Gastrocnemius medialis (tissue), 4 donors: ENCODE measurements at regions not wholly inside any gene's neighbourhood (a gene's known extent, or its start where the extent isn't known, plus 50 kb on each side); places are given as distances from the start of the nearest gene placed in this dataset.

Experiments used
- ATAC-seq, 2 donors: fragments of 150-250 bp; one replicate each; pipeline ENCODE4 v1.9.1; 2016
- DNase-seq, 2 donors: peaks; one replicate each; pipeline ENCODE4 v3.0.0-alpha.2; 2019
- H3K27ac ChIP-seq, 4 donors: fragments of 200-600 bp; sonication (generic); 1 replicate in 1 of 4; 2 replicates in 3 of 4; pipeline ENCODE4 v1.5.1; 2016 to 2018; ENCODE audit warnings: mild to moderate bottlenecking in 2 of 4, moderate library complexity in 1 of 4
- H3K27me3 ChIP-seq, 3 donors: fragments of 200-600 bp; sonication (generic) in 2 of 3; 1 replicate in 1 of 3; 2 replicates in 2 of 3; pipeline versions ENCODE4 v1.5.1 to v1.6.0; 2016 to 2019; ENCODE audit warnings: mild to moderate bottlenecking in 1 of 3, moderate library complexity in 1 of 3
- H3K36me3 ChIP-seq, 2 donors: fragments of 200-600 bp; sonication (generic) in 1 of 2; one replicate each; pipeline ENCODE4 v1.5.1; 2017 to 2018
- H3K4me1 ChIP-seq, 2 donors: fragments of 200-600 bp; sonication (generic) in 1 of 2; one replicate each; pipeline ENCODE4 v1.5.1; 2016 to 2017; ENCODE audit warnings: mild to moderate bottlenecking in 2 of 2
- H3K4me3 ChIP-seq, 4 donors: fragments of 200-600 bp; sonication (generic) in 3 of 4; 1 replicate in 1 of 4; 2 replicates in 3 of 4; pipeline ENCODE4 v1.5.1; 2016 to 2019; ENCODE audit warnings: mild to moderate bottlenecking in 2 of 4
- H3K9me3 ChIP-seq, 3 donors: fragments of 200-600 bp; sonication (generic) in 2 of 3; 1 replicate in 1 of 3; 2 replicates in 2 of 3; pipeline ENCODE4 v1.5.1; 2016 to 2019
- CTCF ChIP-seq, 5 experiments: fragments of 450-650 bp in 3 of 5; fragments of 200-600 bp in 2 of 5; sonication (generic) in 2 of 5; IDR thresholded peaks in 4 of 5; conservative IDR thresholded peaks in 1 of 5; 1 replicate in 4 of 5; 2 replicates in 1 of 5; pipeline ENCODE4 v1.5.1; 2016 to 2019; ENCODE audit warnings: antibody characterized with exemption in 5 of 5, mild to moderate bottlenecking in 3 of 5, moderate library complexity in 3 of 5
- POLR2A ChIP-seq, 2 donors: fragments of 450-650 bp; IDR thresholded peaks; one replicate each; pipeline ENCODE4 v1.6.1; 2017; ENCODE audit warnings: antibody characterized with exemption in 2 of 2, mild to moderate bottlenecking in 2 of 2, moderate library complexity in 2 of 2
- in situ Hi-C, 4 donors: fragments of 200-750 bp; cut with MboI; loops; one replicate each; pipeline versions ENCODE4 v1.15.0 to v1.8.0; 2017; ENCODE audit warnings: low sequenced_read_pairs in 4 of 4
- intact Hi-C: fragments of 100-400 bp; cut with DNase I; formaldehyde crosslinking; loops from one replicate; pipeline ENCODE4 v1.15.1; 2023; ENCODE audit warnings: low total_unique reads

GRCh38 chr13:76198568-76199163 is 562.5 kb downstream of the LMO7 start:
- Histone ChIP-seq H3K4me1 (no peaks in the 10 kb centered on the region), H3K4me3 (no peak overlapping the region), H3K27ac (no peak overlapping the region), H3K9me3 (no peaks in the 10 kb centered on the region), H3K36me3 (no peaks in the 10 kb centered on the region), H3K27me3 (no peaks in the 10 kb centered on the region)
- in situ Hi-C loops: no loop called here
- ATAC-seq (no peak), DNase-seq (no peak)
- intact Hi-C loops: no loop called here
- TF ChIP-seq POLR2A (IDR thresholded peaks at IDR 0.05): no peak
- no peak for TF ChIP-seq CTCF (IDR thresholded peaks at IDR 0.05 in 4 of 5, conservative IDR thresholded peaks at IDR 0.05 in 1 of 5)

- H3K36me3 ChIP-seq: no peaks in the 10 kb centered on the region
- H3K4me1 ChIP-seq: no peaks in the 10 kb centered on the region
- H3K27ac ChIP-seq: no peak overlapping the region
- intact Hi-C loops (no loop called here), in situ Hi-C loops (no loop called here)
- no peak for DNase-seq
- H3K4me3 ChIP-seq: no peak overlapping the region
- no peaks in the 10 kb centered on the region for H3K27me3 ChIP-seq
- no peaks in the 10 kb centered on the region for H3K9me3 ChIP-seq
- ATAC-seq: no peak
- TF ChIP-seq POLR2A (IDR thresholded peaks at IDR 0.05) (no peak), CTCF (IDR thresholded peaks at IDR 0.05 in 4 of 5, conservative IDR thresholded peaks at IDR 0.05 in 1 of 5) (no peak)
Measured at GRCh38 chr13:76189882-76190519, 553.9 kb downstream of the LMO7 start.

GRCh38 chr13:76175961-76176725 is 540.0 kb downstream of the LMO7 start:
- in situ Hi-C loops: no loop called here

GRCh38 chr13:76168661-76169060 is 532.5 kb downstream of the LMO7 start:
- Histone ChIP-seq H3K36me3 (no peaks in the 10 kb centered on the region), H3K27ac (no peak overlapping the region), H3K27me3 (no peaks in the 10 kb centered on the region), H3K4me1 (no peaks in the 10 kb centered on the region), H3K9me3 (no peaks in the 10 kb centered on the region), H3K4me3 (no peak overlapping the region)
- intact Hi-C loops (no loop called here), in situ Hi-C loops (no loop called here)
- no peak for DNase-seq
- TF ChIP-seq POLR2A (IDR thresholded peaks at IDR 0.05): no peak
- no peak for TF ChIP-seq CTCF (IDR thresholded peaks at IDR 0.05 in 4 of 5, conservative IDR thresholded peaks at IDR 0.05 in 1 of 5)
- ATAC-seq: no peak

More at GRCh38 chr13:76175961-76176725, 540.0 kb downstream of the LMO7 start:
- no peak overlapping the region for H3K27ac ChIP-seq
- no peaks in the 10 kb centered on the region for H3K9me3 ChIP-seq
- intact Hi-C loops: no loop called here
- H3K27me3 ChIP-seq: no peaks in the 10 kb centered on the region
- ATAC-seq (no peak), DNase-seq (no peak)
- H3K4me1 ChIP-seq: no peaks in the 10 kb centered on the region
- no peak overlapping the region for H3K4me3 ChIP-seq
- no peak for TF ChIP-seq CTCF (IDR thresholded peaks at IDR 0.05 in 4 of 5, conservative IDR thresholded peaks at IDR 0.05 in 1 of 5)
- no peak for TF ChIP-seq POLR2A (IDR thresholded peaks at IDR 0.05)
- H3K36me3 ChIP-seq: no peaks in the 10 kb centered on the region
